Left cardiac atrium (tissue), 4 donors: ENCODE measurements at regions not wholly inside any gene's neighbourhood (a gene's known extent, or its start where the extent isn't known, plus 50 kb on each side); places are given as distances from the start of the nearest gene placed in this dataset.

Experiments
- ATAC-seq, 2 donors: fragments of 200-7000 bp; cut with Tn5 transposase; one replicate each; pipeline ENCODE4 v1.9.1; 2020; ENCODE audit warnings: mild to moderate bottlenecking in 2 of 2, moderate library complexity in 2 of 2
- DNase-seq: peaks from one replicate; pipeline ENCODE4 v3.0.0-alpha.2; 2020
- intact Hi-C, 2 donors: fragments of 100-400 bp; cut with DNase I; formaldehyde crosslinking; loops; one replicate each; pipeline versions ENCODE4 v1.14.1 to v1.15.1; 2022 to 2023
- donor health status: DM: no; HTN: yes; CAD: no.
- donor health status: DM: no; HTN: yes; CAD: no; lungs with severe emphysema.
- donor health status: DM: yes; HTN: yes; CAD: no.
- donor health status: Dilated cardiomyopathy.

- ATAC-seq: no peak
- intact Hi-C loops: no loop called here
- no peak for DNase-seq
Observed at GRCh38 chr10:3723766-3724165, 61.2 kb downstream of the KLF6 start.

GRCh38 chr10:3720228-3721019 lies 64.6 kb downstream of the KLF6 start:
- intact Hi-C loops: no loop called here
- peak; percentile 91 to 96 for ATAC-seq
- DNase-seq: peak; percentile 68

GRCh38 chr10:3719024-3719843 lies 65.8 kb downstream of the KLF6 start:
- intact Hi-C loops: no loop called here
- ATAC-seq: no peak
- DNase-seq: no peak

- ATAC-seq (no peak), DNase-seq (no peak)
- intact Hi-C loops: no loop called here
Observed at GRCh38 chr10:3716093-3716492, 68.9 kb downstream of the KLF6 start.

- no peak for DNase-seq
- intact Hi-C loops: no loop called here
- no peak for ATAC-seq
Observed at GRCh38 chr10:3714967-3715366, 70.0 kb downstream of the KLF6 start.

GRCh38 chr10:3714531-3714930 lies 70.5 kb downstream of the KLF6 start:
- DNase-seq (no peak), ATAC-seq (no peak)
- intact Hi-C loops: no loop called here

- intact Hi-C loops: no loop called here
- ATAC-seq (no peak), DNase-seq (no peak)
Observed at GRCh38 chr10:3712707-3713106, 72.3 kb downstream of the KLF6 start.

GRCh38 chr10:3711918-3712317 lies 73.1 kb downstream of the KLF6 start:
- DNase-seq (no peak), ATAC-seq (no peak)
- intact Hi-C loops: no loop called here

GRCh38 chr10:3710764-3711163 lies 74.2 kb downstream of the KLF6 start:
- intact Hi-C loops: no loop called here
- DNase-seq (no peak), ATAC-seq (no peak)

- intact Hi-C loops: no loop called here
- no peak for DNase-seq
- ATAC-seq: no peak
Observed at GRCh38 chr10:3709456-3710060, 75.5 kb downstream of the KLF6 start.

GRCh38 chr10:3708852-3709251 lies 76.2 kb downstream of the KLF6 start:
- intact Hi-C loops: no loop called here
- ATAC-seq (peak in 1 of 2 donors; percentile 66), DNase-seq (no peak)

GRCh38 chr10:3704565-3705325 lies 80.3 kb downstream of the KLF6 start:
- DNase-seq (no peak), ATAC-seq (peak in 1 of 2 donors; percentile 61)
- intact Hi-C loops: no loop called here

- no peak for DNase-seq
- no peak for ATAC-seq
- intact Hi-C loops: no loop called here
Observed at GRCh38 chr10:3702569-3702968, 82.4 kb downstream of the KLF6 start.

- ATAC-seq: no peak
Observed at GRCh38 chr10:3702056-3702546, 82.9 kb downstream of the KLF6 start.

GRCh38 chr10:3701491-3701890 lies 83.5 kb downstream of the KLF6 start:
- intact Hi-C loops: no loop called here
- ATAC-seq (no peak), DNase-seq (no peak)

More at GRCh38 chr10:3702056-3702546, 82.9 kb downstream of the KLF6 start:
- intact Hi-C loops: no loop called here
- DNase-seq: no peak

GRCh38 chr10:3700531-3701076 lies 84.4 kb downstream of the KLF6 start:
- DNase-seq (no peak), ATAC-seq (no peak)
- intact Hi-C loops: no loop called here

- ATAC-seq (no peak), DNase-seq (no peak)
- intact Hi-C loops: no loop called here
Observed at GRCh38 chr10:3699916-3700315, 85.1 kb downstream of the KLF6 start.

GRCh38 chr10:3698312-3698711 lies 86.7 kb downstream of the KLF6 start:
- intact Hi-C loops: no loop called here
- DNase-seq (no peak), ATAC-seq (no peak)

- ATAC-seq (no peak), DNase-seq (no peak)
- intact Hi-C loops: no loop called here
Observed at GRCh38 chr10:3693698-3694080, 91.3 kb downstream of the KLF6 start.
